Upper lobe of left lung (tissue), 6 donors: ENCODE measurements at regions not wholly inside any gene's neighbourhood (a gene's known extent, or its start where the extent isn't known, plus 50 kb on each side); places are given as distances from the start of the nearest gene placed in this dataset.
"Not testable (repeated sequence)": the region's sequence is repeated elsewhere in the genome, so short reads cannot be mapped to it uniquely, and the experiment has no call there.

Experiments
- ATAC-seq, 2 donors: fragments of 200-7000 bp; cut with Tn5 transposase; one replicate each; pipeline ENCODE4 v1.9.1; 2022; ENCODE audit warnings: mild to moderate bottlenecking in 2 of 2, moderate library complexity in 2 of 2; ENCODE audit not compliant: low FRiP score in 2 of 2
- DNase-seq, 2 donors: peaks; one replicate each; pipeline ENCODE4 v3.0.0-alpha.2; 2019 to 2020
- H3K27ac ChIP-seq, 4 donors: fragments of 200-600 bp; sonication (generic); one replicate each; pipeline ENCODE4 v1.5.1; 2016 to 2019
- H3K27me3 ChIP-seq, 4 donors: fragments of 200-600 bp; sonication (generic); one replicate each; pipeline ENCODE4 v1.5.1; 2017 to 2019
- H3K36me3 ChIP-seq, 4 donors: fragments of 200-600 bp; sonication (generic); one replicate each; pipeline ENCODE4 v1.5.1; 2016 to 2019
- H3K4me1 ChIP-seq, 4 donors: fragments of 200-600 bp; sonication (generic); one replicate each; pipeline ENCODE4 v1.5.1; 2018 to 2019
- H3K4me3 ChIP-seq, 4 donors: fragments of 200-600 bp; sonication (generic); one replicate each; pipeline ENCODE4 v1.5.1; 2017 to 2019; ENCODE audit warnings: mild to moderate bottlenecking in 2 of 4, moderate library complexity in 1 of 4
- H3K9me3 ChIP-seq, 4 donors: fragments of 200-600 bp; sonication (generic); one replicate each; pipeline ENCODE4 v1.5.1; 2018 to 2019
- EP300 ChIP-seq, 4 donors: sonication (generic); formaldehyde crosslinking; IDR thresholded peaks; one replicate each; pipeline ENCODE4 v1.5.1; 2017; ENCODE audit warnings: antibody characterized with exemption in 4 of 4, control low read depth in 2 of 4
- POLR2A ChIP-seq, 4 donors: fragments of 450-650 bp; IDR thresholded peaks; one replicate each; pipeline ENCODE4 v1.5.1; 2016 to 2017; ENCODE audit warnings: antibody characterized with exemption in 4 of 4, mild to moderate bottlenecking in 2 of 4
- POLR2AphosphoS5 ChIP-seq, 2 donors: sonication (generic); formaldehyde crosslinking; IDR thresholded peaks; one replicate each; pipeline ENCODE4 v1.5.1; 2017; ENCODE audit warnings: antibody characterized with exemption in 2 of 2
- WGBS, 2 donors: methylation state at CpG; one replicate each; pipeline ENCODE4 v1.1.5; 2017 to 2018; 5-methylcytosine and 5-hydroxymethylcytosine counted together
- TF ChIP-seq, protein P1 (sequence below), 6 experiments: fragments of 450-650 bp in 4 of 6; fragments of 200-600 bp in 2 of 6; sonication (generic) in 2 of 6; IDR thresholded peaks; one replicate each; pipeline ENCODE4 v1.5.1; 2016 to 2019; ENCODE audit warnings: antibody characterized with exemption in 6 of 6
- donor health status: DM: no; HTN: no; CAD: no; lungs with moderate emphysema.
- donor health status: DM: no; HTN: yes; CAD: no; lungs with severe emphysema.

DNA sequence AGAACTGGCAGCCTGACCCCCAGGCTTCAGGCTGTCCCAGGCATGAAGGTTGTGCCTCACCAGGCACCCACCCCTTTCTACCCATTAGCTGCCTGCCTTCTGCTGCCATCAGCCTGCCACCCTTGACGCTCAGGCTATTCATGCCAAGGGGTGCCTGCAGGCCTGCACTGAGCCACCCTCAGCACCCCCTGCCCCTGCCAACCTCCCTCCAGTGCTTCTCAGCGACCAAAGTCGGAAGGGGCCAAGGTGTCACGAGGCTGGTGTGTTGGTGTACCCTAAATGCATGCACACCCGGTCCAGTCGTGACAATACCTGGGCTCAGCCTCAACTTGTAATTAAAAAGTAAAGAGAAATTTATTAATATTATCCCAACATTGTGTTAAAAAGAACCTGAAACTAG lies 422.7 kb downstream of the ARL4A start:
- Histone ChIP-seq H3K4me3 (no peak overlapping the region), H3K27ac (no peak overlapping the region), H3K36me3 (no peaks in the 10 kb centered on the region), H3K27me3 (no peaks in the 10 kb centered on the region), H3K9me3 (no peaks in the 10 kb centered on the region), H3K4me1 (no peaks in the 10 kb centered on the region)
- ATAC-seq: no peak
- WGBS, 2 donors: 89 to 90% methylated on average over 6 of the region's 6 CpGs
- peak in 1 of 2 donors; percentile 25 for DNase-seq
- TF ChIP-seq POLR2AphosphoS5 (IDR thresholded peaks at IDR 0.05) (no peak), EP300 (IDR thresholded peaks at IDR 0.05) (no peak), POLR2A (IDR thresholded peaks at IDR 0.05) (no peak)
- TF ChIP-seq, protein P1, sequence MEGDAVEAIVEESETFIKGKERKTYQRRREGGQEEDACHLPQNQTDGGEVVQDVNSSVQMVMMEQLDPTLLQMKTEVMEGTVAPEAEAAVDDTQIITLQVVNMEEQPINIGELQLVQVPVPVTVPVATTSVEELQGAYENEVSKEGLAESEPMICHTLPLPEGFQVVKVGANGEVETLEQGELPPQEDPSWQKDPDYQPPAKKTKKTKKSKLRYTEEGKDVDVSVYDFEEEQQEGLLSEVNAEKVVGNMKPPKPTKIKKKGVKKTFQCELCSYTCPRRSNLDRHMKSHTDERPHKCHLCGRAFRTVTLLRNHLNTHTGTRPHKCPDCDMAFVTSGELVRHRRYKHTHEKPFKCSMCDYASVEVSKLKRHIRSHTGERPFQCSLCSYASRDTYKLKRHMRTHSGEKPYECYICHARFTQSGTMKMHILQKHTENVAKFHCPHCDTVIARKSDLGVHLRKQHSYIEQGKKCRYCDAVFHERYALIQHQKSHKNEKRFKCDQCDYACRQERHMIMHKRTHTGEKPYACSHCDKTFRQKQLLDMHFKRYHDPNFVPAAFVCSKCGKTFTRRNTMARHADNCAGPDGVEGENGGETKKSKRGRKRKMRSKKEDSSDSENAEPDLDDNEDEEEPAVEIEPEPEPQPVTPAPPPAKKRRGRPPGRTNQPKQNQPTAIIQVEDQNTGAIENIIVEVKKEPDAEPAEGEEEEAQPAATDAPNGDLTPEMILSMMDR (IDR thresholded peaks at IDR 0.05): no peak

DNA sequence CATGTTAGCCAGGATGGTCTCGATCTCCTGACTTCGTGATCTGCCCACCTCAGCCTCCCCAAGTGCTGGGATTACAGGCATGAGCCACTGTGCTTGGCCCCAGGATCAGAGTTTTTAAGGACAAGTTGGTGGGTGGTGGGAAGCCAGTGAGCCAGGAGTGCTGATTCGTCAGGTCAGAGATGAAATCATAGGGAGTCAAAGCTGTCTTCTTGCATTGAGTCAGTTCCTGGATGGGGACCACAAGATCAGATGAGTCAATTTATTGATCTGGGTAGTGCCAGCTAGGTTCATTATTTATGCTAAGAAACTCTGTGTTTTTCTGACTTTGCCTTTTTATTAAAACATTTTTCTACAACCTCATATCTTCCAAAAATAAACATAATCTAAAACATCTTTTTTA lies 423.8 kb downstream of the ARL4A start:
- Histone ChIP-seq H3K27me3 (no peaks in the 10 kb centered on the region), H3K4me1 (no peaks in the 10 kb centered on the region), H3K4me3 (no peak overlapping the region), H3K36me3 (no peaks in the 10 kb centered on the region), H3K9me3 (no peaks in the 10 kb centered on the region), H3K27ac (no peak overlapping the region)
- ATAC-seq (no peak), DNase-seq (no peak)
- TF ChIP-seq POLR2AphosphoS5 (IDR thresholded peaks at IDR 0.05): no peak
- TF ChIP-seq POLR2A (IDR thresholded peaks at IDR 0.05): no peak
- WGBS, 2 donors: 76 to 78% methylated on average over 3 of the region's 3 CpGs

DNA sequence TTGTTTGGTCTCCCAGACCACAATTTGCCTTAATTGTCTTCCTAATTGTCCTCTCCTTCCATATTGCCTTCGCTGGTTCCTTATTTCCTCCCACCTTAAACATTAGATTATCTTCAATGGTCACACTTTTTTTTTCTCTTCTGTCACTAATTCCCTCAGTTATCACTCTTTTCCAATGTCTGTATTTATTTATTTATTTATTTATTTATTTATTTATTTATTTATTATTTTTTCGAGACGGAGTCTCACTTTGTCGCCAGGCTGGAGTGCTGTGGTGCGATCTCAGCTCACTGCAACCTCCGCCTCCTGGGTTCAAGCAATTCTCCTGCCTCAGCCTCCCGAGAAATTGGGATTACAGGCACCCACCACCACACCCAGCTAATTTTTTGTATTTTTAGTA lies 426.8 kb downstream of the ARL4A start:
- not testable (repeated sequence) for H3K27me3 ChIP-seq, DNase-seq, ATAC-seq, H3K4me3 ChIP-seq, H3K36me3 ChIP-seq, H3K9me3 ChIP-seq, H3K27ac ChIP-seq, H3K4me1 ChIP-seq
- WGBS, 2 donors: 90 to 92% methylated on average over 7 of the region's 7 CpGs

DNA sequence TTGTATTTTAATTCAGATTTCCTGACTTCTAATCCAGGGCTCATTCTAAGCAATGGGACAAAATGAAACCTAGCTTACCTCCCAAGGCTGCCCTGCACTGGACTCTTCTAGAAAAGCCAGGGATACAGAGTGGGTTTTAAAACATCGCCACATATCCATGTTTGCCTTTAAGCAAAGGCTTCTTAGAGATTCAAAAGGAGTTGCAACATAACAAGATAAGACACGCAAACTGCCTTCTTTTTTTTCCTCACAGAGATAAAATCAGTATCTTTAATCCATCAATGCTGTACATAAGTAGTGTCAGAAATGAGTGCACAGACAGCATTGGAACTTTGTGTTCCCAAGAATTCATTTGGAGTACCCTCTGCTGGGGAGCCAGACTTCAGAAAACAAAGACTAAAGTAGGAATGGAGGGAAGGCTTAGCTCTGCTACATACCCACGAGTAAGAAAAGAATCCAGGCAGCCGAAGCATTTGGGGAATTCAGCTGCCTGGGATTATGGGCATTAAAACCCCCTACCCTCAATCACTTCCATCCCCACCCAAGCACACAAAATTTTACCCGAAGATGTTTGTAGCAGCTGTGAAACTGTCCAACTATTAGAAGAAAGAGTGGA lies 427.8 kb downstream of the ARL4A start:
- WGBS, 2 donors: 54 to 55% methylated on average over 5 of the region's 5 CpGs
- TF ChIP-seq POLR2A (IDR thresholded peaks at IDR 0.05): no peak
- no peak for TF ChIP-seq POLR2AphosphoS5 (IDR thresholded peaks at IDR 0.05)
- TF ChIP-seq, protein P1 (IDR thresholded peaks at IDR 0.05): no peak
- TF ChIP-seq EP300 (IDR thresholded peaks at IDR 0.05): no peak
- H3K9me3 ChIP-seq: no peaks in the 10 kb centered on the region
- H3K27me3 ChIP-seq: no peaks in the 10 kb centered on the region
- H3K36me3 ChIP-seq: no peaks in the 10 kb centered on the region
- H3K27ac ChIP-seq: no peak overlapping the region
- ATAC-seq (no peak), DNase-seq (no peak)
- H3K4me1 ChIP-seq: no peaks in the 10 kb centered on the region
- H3K4me3 ChIP-seq: no peak overlapping the region

DNA sequence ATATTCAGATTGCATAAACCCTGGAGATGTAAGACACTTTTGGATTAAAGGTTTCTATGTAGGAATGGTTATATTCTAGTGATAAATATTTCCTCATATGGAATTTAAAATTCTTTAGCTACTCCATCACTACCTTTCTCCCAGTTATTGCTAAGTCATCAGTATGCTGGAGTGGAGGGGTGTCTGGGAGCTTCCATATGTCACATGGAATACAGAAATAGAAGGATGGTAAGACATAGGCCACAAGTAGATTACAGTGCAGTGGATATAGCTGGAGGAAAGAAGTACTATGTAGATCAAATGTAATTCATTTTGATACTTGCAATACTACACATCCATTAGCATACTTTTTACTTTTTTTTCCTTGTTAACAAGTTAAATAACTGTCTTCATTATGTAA lies 428.4 kb downstream of the ARL4A start:
- TF ChIP-seq, protein P1 (IDR thresholded peaks at IDR 0.05): no peak
- no peak for TF ChIP-seq EP300 (IDR thresholded peaks at IDR 0.05)
- TF ChIP-seq POLR2AphosphoS5 (IDR thresholded peaks at IDR 0.05): no peak
- no peak for TF ChIP-seq POLR2A (IDR thresholded peaks at IDR 0.05)
- DNase-seq (no peak), ATAC-seq (no peak)
- H3K9me3 ChIP-seq: peaks cover 0 to under 1% (median 0%) of the 10 kb centered on the region in 4 donors
- H3K4me3 ChIP-seq: no peak overlapping the region
- no peak overlapping the region for H3K27ac ChIP-seq
- no peaks in the 10 kb centered on the region for H3K36me3 ChIP-seq
- H3K4me1 ChIP-seq: no peaks in the 10 kb centered on the region
- H3K27me3 ChIP-seq: no peaks in the 10 kb centered on the region

DNA sequence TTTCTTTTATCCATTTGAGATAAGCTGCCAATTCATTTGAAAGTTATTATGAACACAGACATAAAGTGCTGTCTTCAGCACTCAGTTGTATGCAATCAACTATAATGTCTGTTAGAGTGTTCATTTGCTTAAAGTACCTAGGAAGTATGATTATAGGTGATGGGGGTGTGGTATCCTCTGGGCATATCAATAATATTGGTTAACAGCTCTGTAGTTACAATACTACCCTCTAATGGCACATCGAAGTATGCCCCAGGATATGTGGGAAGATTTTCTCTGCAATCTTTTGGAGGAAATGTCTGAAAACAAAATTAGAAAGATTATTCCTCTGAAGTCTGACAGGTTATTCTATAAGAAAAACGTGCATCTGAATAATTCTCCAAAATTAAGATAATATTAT lies 429.7 kb downstream of the ARL4A start:
- Histone ChIP-seq H3K36me3 (no peaks in the 10 kb centered on the region), H3K27me3 (no peaks in the 10 kb centered on the region), H3K4me3 (no peak overlapping the region), H3K4me1 (no peaks in the 10 kb centered on the region), H3K27ac (no peak overlapping the region), H3K9me3 (peaks cover 0 to 3% (median 0%) of the 10 kb centered on the region in 4 donors)
- DNase-seq: no peak
- no peak for ATAC-seq
- TF ChIP-seq POLR2A (IDR thresholded peaks at IDR 0.05): no peak
- TF ChIP-seq, protein P1 (IDR thresholded peaks at IDR 0.05): peak in 1 of 6 experiments; percentile 24
- WGBS, 2 donors: 25 to 43% methylated on average over 2 of the region's 2 CpGs
